A549 (cell line): ENCODE measurements at regions not wholly inside any gene's neighbourhood (a gene's known extent, or its start where the extent isn't known, plus 50 kb on each side); places are given as distances from the start of the nearest gene placed in this dataset.

ENCODE experiments used
- ATAC-seq, 2 experiments: fragments of 200-7000 bp in 1 of 2; fragments of >200 bp in 1 of 2; cut with Nextera tagmentation in 1 of 2; cut with Tn5 transposase in 1 of 2; 3 replicates each; pipeline versions ENCODE4 v1.8.0 to v1.9.1; 2018 to 2020; ENCODE audit warnings: mild to moderate bottlenecking in 1 of 2, moderate library complexity in 1 of 2
- CTCF ChIA-PET: fragments of 300-600 bp; sonication (Branson Sonifier 250); formaldehyde crosslinking; extraction: SDS; loops from one replicate; lab custom pipeline; 2021; ENCODE audit warnings: antibody characterized with exemption, inconsistent platforms; lab: Yijun Ruan, JAX
- POLR2A ChIA-PET: fragments of 350-600 bp; formaldehyde crosslinking; extraction: SDS; loops from one replicate; lab custom pipeline; 2021; ENCODE audit warnings: antibody characterized with exemption, inconsistent platforms; lab: Yijun Ruan, JAX
- DNase-seq, 2 experiments: peaks; one replicate each; pipeline versions ENCODE4 v3.0.0 to v3.0.0-alpha.2; 2011 to 2016; ENCODE audit warnings: low read depth in 1 of 2, low spot score in 1 of 2
- FAIRE-seq: peaks from 2 replicates; lab custom pipeline; 2011; peaks lifted over from hg19 to GRCh38; lab: Jason Lieb, UNC
- H3K27ac ChIP-seq, 2 experiments: fragments of >200 bp; sonication (Bioruptor Twin); formaldehyde crosslinking; 3 replicates each; pipeline ENCODE4 v1.5.1; 2016 to 2017
- H3K4me1 ChIP-seq: fragments of >200 bp; sonication (Bioruptor Twin); formaldehyde crosslinking; 3 replicates; pipeline ENCODE4 v1.6.1; 2016
- H3K4me2 ChIP-seq: fragments of >200 bp; sonication (Bioruptor Twin); formaldehyde crosslinking; 3 replicates; pipeline ENCODE4 v1.6.1; 2016
- H3K4me3 ChIP-seq: fragments of >200 bp; sonication (Bioruptor Twin); formaldehyde crosslinking; 3 replicates; pipeline ENCODE4 v1.5.1; 2016
- H3K9me3 ChIP-seq: fragments of >200 bp; sonication (Bioruptor Twin); formaldehyde crosslinking; 3 replicates; pipeline ENCODE4 v1.6.1; 2016
- CEBPB ChIP-seq, 2 experiments: fragments of >200 bp in 1 of 2; sonication (Bioruptor Twin) in 1 of 2; formaldehyde crosslinking in 1 of 2; IDR thresholded peaks; 2 replicates each; pipeline ENCODE4 v1.6.1; 2012 to 2016
- CHD4 ChIP-seq: fragments of 200-600 bp; sonication (generic); IDR thresholded peaks from 2 replicates; pipeline ENCODE4 v1.6.1; 2016; ENCODE audit warnings: antibody characterized with exemption, mild to moderate bottlenecking, borderline replicate concordance
- EP300 ChIP-seq, 2 experiments: fragments of >200 bp; sonication (Bioruptor Twin); formaldehyde crosslinking; IDR thresholded peaks; 2 replicates in 1 of 2; 3 replicates in 1 of 2; pipeline ENCODE4 v1.6.1; 2016 to 2017
- ESRRA ChIP-seq: fragments of 150-350 bp; IDR thresholded peaks from 2 replicates; pipeline ENCODE4 v1.6.1; 2014; ENCODE audit warnings: mild to moderate bottlenecking, low read length, borderline replicate concordance
- FOXS1 ChIP-seq: fragments of 250-450 bp; sonication (Bioruptor Pico); IDR thresholded peaks from 2 replicates; pipeline ENCODE4 v1.5.0; 2020; ENCODE audit warnings: mild to moderate bottlenecking, moderate library complexity
- GATA3 ChIP-seq: IDR thresholded peaks from 2 replicates; pipeline ENCODE4 v1.6.1; 2012; ENCODE audit warnings: borderline replicate concordance
- JUN ChIP-seq, 2 experiments: fragments of >200 bp; sonication (Bioruptor Twin); formaldehyde crosslinking; IDR thresholded peaks; 2 replicates in 1 of 2; 3 replicates in 1 of 2; pipeline ENCODE4 v1.6.1; 2016 to 2017
- KDM5A ChIP-seq: fragments of 200-600 bp; sonication (generic); IDR thresholded peaks from 2 replicates; pipeline ENCODE4 v1.6.1; 2016; ENCODE audit warnings: antibody characterized with exemption, mild to moderate bottlenecking
- NFE2L2 ChIP-seq: fragments of 150-350 bp; conservative IDR thresholded peaks from 2 replicates; pipeline ENCODE4 v1.6.1; 2014; ENCODE audit warnings: low read length
- NPAS2 ChIP-seq: fragments of 250-450 bp; sonication (Bioruptor Pico); IDR thresholded peaks from 2 replicates; pipeline ENCODE4 v1.8.0; 2022; ENCODE audit warnings: mild to moderate bottlenecking, moderate library complexity, borderline replicate concordance
- PHF8 ChIP-seq: fragments of 200-600 bp; sonication (generic); IDR thresholded peaks from 2 replicates; pipeline ENCODE4 v1.6.1; 2016; ENCODE audit warnings: low read depth, mild to moderate bottlenecking, antibody characterized with exemption, moderate library complexity, borderline replicate concordance
- POLR2A ChIP-seq: IDR thresholded peaks from 2 replicates; pipeline ENCODE4 v1.6.1; 2012; ENCODE audit warnings: mild to moderate bottlenecking, low read length
- RAD21 ChIP-seq, 2 experiments: fragments of >200 bp in 1 of 2; sonication (Bioruptor Twin) in 1 of 2; formaldehyde crosslinking in 1 of 2; IDR thresholded peaks in 1 of 2; conservative IDR thresholded peaks in 1 of 2; 2 replicates in 1 of 2; 3 replicates in 1 of 2; pipeline ENCODE4 v1.6.1; 2012 to 2018; ENCODE audit warnings: inconsistent platforms in 1 of 2
- RARB ChIP-seq: fragments of 250-450 bp; sonication (Bioruptor Pico); IDR thresholded peaks from 2 replicates; pipeline ENCODE4 v1.8.0; 2021; ENCODE audit warnings: mild to moderate bottlenecking, moderate library complexity
- RCOR1 ChIP-seq: fragments of 150-350 bp; IDR thresholded peaks from 2 replicates; pipeline ENCODE4 v1.6.1; 2014; ENCODE audit warnings: antibody characterized with exemption, low read length, low read depth
- RNF2 ChIP-seq: fragments of 200-600 bp; sonication (generic); IDR thresholded peaks from 2 replicates; pipeline ENCODE4 v1.6.1; 2016; ENCODE audit warnings: low read depth, mild to moderate bottlenecking, antibody characterized with exemption, moderate library complexity, borderline replicate concordance
- SMC3 ChIP-seq: fragments of >200 bp; sonication (Bioruptor Twin); formaldehyde crosslinking; IDR thresholded peaks from 3 replicates; pipeline ENCODE4 v1.6.1; 2018; ENCODE audit warnings: inconsistent platforms
- TFCP2L1 ChIP-seq: fragments of 250-450 bp; sonication (Bioruptor Pico); IDR thresholded peaks from 2 replicates; pipeline ENCODE4 v1.5.0; 2021; ENCODE audit warnings: mild to moderate bottlenecking
- ZNF302 ChIP-seq: fragments of 250-450 bp; sonication (Bioruptor Pico); IDR thresholded peaks from 2 replicates; pipeline ENCODE4 v1.9.0; 2021; ENCODE audit warnings: inconsistent platforms, mild to moderate bottlenecking, moderate library complexity
- ZSCAN20 ChIP-seq: fragments of 250-450 bp; sonication (Bioruptor Pico); IDR thresholded peaks from 2 replicates; pipeline ENCODE4 v1.8.0; 2022; ENCODE audit warnings: mild to moderate bottlenecking, moderate library complexity
- WGBS: methylation state at CpG from one replicate; pipeline ENCODE4 v1.1.6; 2017; ENCODE audit errors: missing lambda C conversion rate; 5-methylcytosine and 5-hydroxymethylcytosine counted together
- TF ChIP-seq, protein P1 (sequence below): IDR thresholded peaks from 2 replicates; pipeline ENCODE4 v1.6.1; 2012; ENCODE audit warnings: low read depth, borderline replicate concordance
- TF ChIP-seq, protein P2 (sequence below): fragments of >200 bp; sonication (Bioruptor Twin); formaldehyde crosslinking; IDR thresholded peaks from 2 replicates; pipeline ENCODE4 v1.6.1; 2016
- TF ChIP-seq, protein P3 (sequence below): fragments of >200 bp; sonication (Bioruptor Twin); formaldehyde crosslinking; IDR thresholded peaks from 3 replicates; pipeline ENCODE4 v1.5.1; 2016
- TF ChIP-seq, protein P4 (sequence below): fragments of 200-600 bp; sonication (generic); IDR thresholded peaks from 2 replicates; pipeline ENCODE4 v1.6.1; 2016; ENCODE audit warnings: antibody characterized with exemption, mild to moderate bottlenecking, moderate library complexity

DNA sequence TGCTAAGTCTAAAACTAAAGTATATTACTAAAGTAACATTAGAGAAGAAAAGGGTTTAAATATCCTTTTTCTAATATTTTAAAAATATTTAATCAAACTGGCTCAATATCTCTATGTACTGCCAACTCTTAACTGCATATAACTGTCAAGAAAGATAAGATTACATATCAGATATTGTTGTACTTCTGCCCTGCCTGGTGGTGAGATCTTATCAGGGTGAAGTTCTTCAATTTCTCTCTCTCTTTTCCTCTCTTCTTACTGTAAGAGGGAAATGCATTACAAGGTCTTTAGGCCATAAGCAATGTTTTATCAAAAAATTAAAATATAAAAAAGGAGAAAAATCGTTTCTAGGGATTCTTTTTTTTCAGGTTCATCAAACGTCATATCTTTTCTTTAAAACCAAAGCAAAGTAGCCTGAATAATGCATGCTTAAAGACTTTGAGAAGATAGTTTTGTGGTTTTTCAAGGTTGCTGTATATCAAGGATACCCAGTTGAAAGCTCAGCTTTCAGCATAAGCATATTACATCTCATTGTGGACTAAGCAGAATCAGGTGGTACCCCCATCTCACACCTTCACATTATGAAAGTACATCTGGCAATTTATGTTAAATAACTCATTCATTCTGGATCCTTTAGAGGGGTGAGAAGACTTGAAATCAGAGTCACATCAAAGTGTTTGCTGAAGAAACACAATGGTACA lies 1625.7 kb upstream of the SLC10A2 start:
- Histone ChIP-seq H3K4me2 (no peak overlapping the region), H3K4me3 (no peak overlapping the region), H3K27ac (no peak overlapping the region), H3K9me3 (no peaks in the 10 kb centered on the region), H3K4me1 (no peaks in the 10 kb centered on the region)
- ATAC-seq (no peak), FAIRE-seq (no peak), DNase-seq (no peak)
- POLR2A ChIA-PET = no interaction called here
- 0% methylated on average over 2 of the region's 2 CpGs for WGBS
- CTCF ChIA-PET = no interaction called here
- TF ChIP-seq RAD21 (conservative IDR thresholded peaks at IDR 0.05 in 1 of 2, IDR thresholded peaks at IDR 0.05 in 1 of 2) (no peak), ZNF302 (CRISPR knock-in tag) (no peak), EP300 (IDR thresholded peaks at IDR 0.05) (no peak), NFE2L2 (no peak), TFCP2L1 (CRISPR knock-in tag) (no peak), NPAS2 (no peak), RARB (CRISPR knock-in tag) (no peak), POLR2A (no peak), CEBPB (IDR thresholded peaks at IDR 0.05) (no peak), GATA3 (no peak), RNF2 (no peak), JUN (IDR thresholded peaks at IDR 0.05) (no peak)
- TF ChIP-seq, protein P1, sequence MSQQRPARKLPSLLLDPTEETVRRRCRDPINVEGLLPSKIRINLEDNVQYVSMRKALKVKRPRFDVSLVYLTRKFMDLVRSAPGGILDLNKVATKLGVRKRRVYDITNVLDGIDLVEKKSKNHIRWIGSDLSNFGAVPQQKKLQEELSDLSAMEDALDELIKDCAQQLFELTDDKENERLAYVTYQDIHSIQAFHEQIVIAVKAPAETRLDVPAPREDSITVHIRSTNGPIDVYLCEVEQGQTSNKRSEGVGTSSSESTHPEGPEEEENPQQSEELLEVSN = no peak

DNA sequence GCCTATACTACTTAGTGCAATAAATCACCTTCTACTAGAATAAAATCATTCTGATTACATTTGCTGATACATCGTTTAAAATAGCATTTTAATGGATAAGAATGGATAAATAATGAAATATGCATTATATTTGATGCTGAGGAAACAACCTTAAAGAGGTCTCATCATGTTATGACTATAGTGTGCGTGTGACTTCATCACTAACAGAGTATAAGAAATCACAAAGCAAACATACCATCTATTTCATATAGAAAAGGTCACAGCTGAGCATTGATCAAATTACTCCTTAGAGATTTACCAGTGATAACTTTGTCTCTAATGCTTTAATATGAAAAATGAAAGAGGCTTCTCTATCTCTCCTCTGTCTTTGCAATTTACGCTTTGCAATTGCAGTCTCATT lies 1620.3 kb upstream of the SLC10A2 start:
- no peaks in the 10 kb centered on the region for H3K9me3 ChIP-seq
- no peak for FAIRE-seq
- WGBS = 9% methylated on average over 3 of the region's 3 CpGs
- no peak overlapping the region for H3K27ac ChIP-seq
- no peak for ATAC-seq
- TF ChIP-seq ESRRA (no peak), POLR2A (no peak), EP300 (IDR thresholded peaks at IDR 0.05) (no peak), RNF2 (no peak), TFCP2L1 (CRISPR knock-in tag) (no peak), KDM5A (no peak), ZSCAN20 (CRISPR knock-in tag) (no peak), RCOR1 (no peak), PHF8 (no peak), SMC3 (no peak), FOXS1 (CRISPR knock-in tag) (no peak), CHD4 (no peak), RAD21 (conservative IDR thresholded peaks at IDR 0.05 in 1 of 2, IDR thresholded peaks at IDR 0.05 in 1 of 2) (no peak)
- TF ChIP-seq, protein P2, sequence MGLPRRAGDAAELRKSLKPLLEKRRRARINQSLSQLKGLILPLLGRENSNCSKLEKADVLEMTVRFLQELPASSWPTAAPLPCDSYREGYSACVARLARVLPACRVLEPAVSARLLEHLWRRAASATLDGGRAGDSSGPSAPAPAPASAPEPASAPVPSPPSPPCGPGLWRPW = no peak
- TF ChIP-seq, protein P3, sequence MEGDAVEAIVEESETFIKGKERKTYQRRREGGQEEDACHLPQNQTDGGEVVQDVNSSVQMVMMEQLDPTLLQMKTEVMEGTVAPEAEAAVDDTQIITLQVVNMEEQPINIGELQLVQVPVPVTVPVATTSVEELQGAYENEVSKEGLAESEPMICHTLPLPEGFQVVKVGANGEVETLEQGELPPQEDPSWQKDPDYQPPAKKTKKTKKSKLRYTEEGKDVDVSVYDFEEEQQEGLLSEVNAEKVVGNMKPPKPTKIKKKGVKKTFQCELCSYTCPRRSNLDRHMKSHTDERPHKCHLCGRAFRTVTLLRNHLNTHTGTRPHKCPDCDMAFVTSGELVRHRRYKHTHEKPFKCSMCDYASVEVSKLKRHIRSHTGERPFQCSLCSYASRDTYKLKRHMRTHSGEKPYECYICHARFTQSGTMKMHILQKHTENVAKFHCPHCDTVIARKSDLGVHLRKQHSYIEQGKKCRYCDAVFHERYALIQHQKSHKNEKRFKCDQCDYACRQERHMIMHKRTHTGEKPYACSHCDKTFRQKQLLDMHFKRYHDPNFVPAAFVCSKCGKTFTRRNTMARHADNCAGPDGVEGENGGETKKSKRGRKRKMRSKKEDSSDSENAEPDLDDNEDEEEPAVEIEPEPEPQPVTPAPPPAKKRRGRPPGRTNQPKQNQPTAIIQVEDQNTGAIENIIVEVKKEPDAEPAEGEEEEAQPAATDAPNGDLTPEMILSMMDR = no peak
- no peak for DNase-seq
- H3K4me1 ChIP-seq = no peaks in the 10 kb centered on the region
- CTCF ChIA-PET = no interaction called here
- H3K4me2 ChIP-seq = no peak overlapping the region
- no peak overlapping the region for H3K4me3 ChIP-seq
- POLR2A ChIA-PET = no interaction called here

DNA sequence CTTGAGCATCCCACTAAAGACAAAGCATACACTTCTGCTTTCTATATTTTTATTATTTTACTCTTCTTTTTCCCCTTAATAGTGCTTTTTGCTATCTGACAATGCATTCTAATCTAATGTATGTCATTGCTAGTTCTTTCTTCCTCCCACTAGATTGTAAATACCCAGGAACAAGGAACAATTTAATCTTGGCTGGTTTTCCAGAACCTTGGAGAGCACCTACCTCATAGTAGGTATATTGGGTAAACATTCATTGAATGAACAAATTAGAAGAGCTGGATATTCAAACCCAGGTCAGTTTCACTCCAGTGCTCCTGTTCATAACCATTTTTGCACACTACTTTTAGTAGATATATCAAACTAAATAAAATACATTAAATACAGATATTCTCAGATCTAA lies 1617.6 kb upstream of the SLC10A2 start:
- H3K4me2 ChIP-seq = no peak overlapping the region
- TF ChIP-seq, protein P4, sequence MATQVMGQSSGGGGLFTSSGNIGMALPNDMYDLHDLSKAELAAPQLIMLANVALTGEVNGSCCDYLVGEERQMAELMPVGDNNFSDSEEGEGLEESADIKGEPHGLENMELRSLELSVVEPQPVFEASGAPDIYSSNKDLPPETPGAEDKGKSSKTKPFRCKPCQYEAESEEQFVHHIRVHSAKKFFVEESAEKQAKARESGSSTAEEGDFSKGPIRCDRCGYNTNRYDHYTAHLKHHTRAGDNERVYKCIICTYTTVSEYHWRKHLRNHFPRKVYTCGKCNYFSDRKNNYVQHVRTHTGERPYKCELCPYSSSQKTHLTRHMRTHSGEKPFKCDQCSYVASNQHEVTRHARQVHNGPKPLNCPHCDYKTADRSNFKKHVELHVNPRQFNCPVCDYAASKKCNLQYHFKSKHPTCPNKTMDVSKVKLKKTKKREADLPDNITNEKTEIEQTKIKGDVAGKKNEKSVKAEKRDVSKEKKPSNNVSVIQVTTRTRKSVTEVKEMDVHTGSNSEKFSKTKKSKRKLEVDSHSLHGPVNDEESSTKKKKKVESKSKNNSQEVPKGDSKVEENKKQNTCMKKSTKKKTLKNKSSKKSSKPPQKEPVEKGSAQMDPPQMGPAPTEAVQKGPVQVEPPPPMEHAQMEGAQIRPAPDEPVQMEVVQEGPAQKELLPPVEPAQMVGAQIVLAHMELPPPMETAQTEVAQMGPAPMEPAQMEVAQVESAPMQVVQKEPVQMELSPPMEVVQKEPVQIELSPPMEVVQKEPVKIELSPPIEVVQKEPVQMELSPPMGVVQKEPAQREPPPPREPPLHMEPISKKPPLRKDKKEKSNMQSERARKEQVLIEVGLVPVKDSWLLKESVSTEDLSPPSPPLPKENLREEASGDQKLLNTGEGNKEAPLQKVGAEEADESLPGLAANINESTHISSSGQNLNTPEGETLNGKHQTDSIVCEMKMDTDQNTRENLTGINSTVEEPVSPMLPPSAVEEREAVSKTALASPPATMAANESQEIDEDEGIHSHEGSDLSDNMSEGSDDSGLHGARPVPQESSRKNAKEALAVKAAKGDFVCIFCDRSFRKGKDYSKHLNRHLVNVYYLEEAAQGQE = peak; percentile 51; the same call in 1 of the 2 replicates
- no peak for TF ChIP-seq NPAS2
- DNase-seq (no peak), FAIRE-seq (no peak), ATAC-seq (no peak)
- ChIA-PET POLR2A (no interaction called here), CTCF (no interaction called here)
- H3K9me3 ChIP-seq = no peaks in the 10 kb centered on the region
- no peak overlapping the region for H3K27ac ChIP-seq
- no peak overlapping the region for H3K4me3 ChIP-seq
- no peaks in the 10 kb centered on the region for H3K4me1 ChIP-seq
